SIG-M5 treated with dmso at 0.1 percent for 504 hours (cell line): ENCODE measurements at regions not wholly inside any gene's neighbourhood (a gene's known extent, or its start where the extent isn't known, plus 50 kb on each side); places are given as distances from the start of the nearest gene placed in this dataset.
"Not testable (repeated sequence)": the region's sequence is repeated elsewhere in the genome, so short reads cannot be mapped to it uniquely, and the experiment has no call there.

Source experiments
- DNase-seq: peaks from one replicate; lab custom pipeline; 2025; ENCODE audit not compliant: unreplicated experiment; lab: John Stamatoyannopoulos, UW

- DNase-seq, result no peak
These were observed 86.7 kb upstream of the EPHB3 start for GRCh38 chr3:184474897-184475296.

DNA sequence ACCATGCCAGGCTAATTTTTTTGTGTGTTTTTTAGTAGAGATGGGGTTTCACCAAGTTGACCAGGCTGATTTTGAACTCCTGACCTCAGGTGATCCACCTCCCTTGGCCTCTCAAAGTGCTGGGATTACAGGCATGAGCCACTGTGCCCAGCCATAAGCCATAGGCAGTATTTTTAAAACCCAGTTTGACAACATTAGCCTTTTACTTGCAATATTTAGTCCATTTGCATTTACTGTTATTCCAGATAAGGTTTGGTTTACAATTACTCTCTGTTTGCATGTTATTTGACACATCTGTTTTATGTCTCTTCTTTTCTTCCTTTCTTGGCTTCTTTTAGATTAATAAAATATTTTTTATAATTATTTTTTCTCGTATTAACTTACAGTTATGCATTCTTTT is 83.6 kb upstream of the EPHB3 start:
- no peak for DNase-seq

GRCh38 chr3:184479426-184480126 is 82.0 kb upstream of the EPHB3 start:
- DNase-seq, result no peak

GRCh38 chr3:184480831-184481230 is 80.8 kb upstream of the EPHB3 start:
- DNase-seq, result no peak

- DNase-seq, result no peak
These were observed 79.5 kb upstream of the EPHB3 start for GRCh38 chr3:184481984-184482671.

GRCh38 chr3:184485241-184485640 is 76.3 kb upstream of the EPHB3 start:
- no peak for DNase-seq

GRCh38 chr3:184485906-184486305 is 75.7 kb upstream of the EPHB3 start:
- no peak for DNase-seq

- DNase-seq, result no peak
These were observed 75.0 kb upstream of the EPHB3 start for GRCh38 chr3:184486614-184487013.

DNA sequence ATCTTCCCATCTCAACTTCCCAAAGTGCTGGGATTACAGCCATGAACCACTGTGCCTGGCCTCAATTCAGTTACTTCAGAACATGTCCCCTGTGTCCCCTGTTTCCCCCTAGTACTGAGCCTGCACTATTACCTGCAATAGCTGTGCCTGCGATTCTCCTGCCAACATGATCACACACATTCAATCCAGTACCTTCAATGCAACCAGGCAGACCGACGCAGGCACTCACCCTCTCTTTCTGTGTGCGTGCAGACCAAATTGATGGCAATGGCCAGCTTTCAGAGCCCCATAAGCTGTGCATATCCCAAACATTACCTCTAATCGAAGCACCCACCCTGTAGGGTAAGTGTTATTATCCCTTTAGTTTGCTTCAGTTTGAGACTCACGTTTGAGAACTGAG is 73.0 kb upstream of the EPHB3 start:
- DNase-seq, result no peak

- no peak for DNase-seq
These were observed 72.2 kb upstream of the EPHB3 start for GRCh38 chr3:184489268-184489841.

DNA sequence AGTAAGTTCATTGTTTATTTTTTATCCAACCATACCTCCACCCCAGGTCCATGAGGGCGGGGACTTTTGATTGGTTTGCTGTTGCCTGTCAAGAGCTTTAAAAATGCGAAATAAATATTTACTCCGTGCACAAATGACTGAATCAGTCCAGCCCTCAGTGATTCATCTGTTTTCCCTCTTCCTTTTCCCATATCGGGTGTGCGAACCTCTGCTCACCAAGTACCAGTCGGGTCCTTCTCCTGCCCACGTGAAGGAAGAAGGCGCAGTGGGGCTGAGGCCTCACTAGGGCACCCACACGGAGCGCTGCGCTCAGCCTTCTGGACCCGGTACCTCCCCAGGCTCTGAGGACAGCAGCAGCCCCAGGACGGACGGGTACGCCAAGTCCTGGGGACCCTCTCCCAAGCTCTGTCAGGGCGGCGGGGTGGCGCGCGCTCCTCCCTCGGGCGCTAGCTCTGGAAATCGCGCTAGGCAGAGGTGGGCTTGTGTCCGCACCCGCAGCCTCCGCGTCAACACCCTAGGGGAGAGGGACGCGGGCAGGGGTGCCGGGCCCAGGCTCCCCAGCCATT is 70.5 kb upstream of the EPHB3 start:
- DNase-seq, result peak; percentile 38

DNA sequence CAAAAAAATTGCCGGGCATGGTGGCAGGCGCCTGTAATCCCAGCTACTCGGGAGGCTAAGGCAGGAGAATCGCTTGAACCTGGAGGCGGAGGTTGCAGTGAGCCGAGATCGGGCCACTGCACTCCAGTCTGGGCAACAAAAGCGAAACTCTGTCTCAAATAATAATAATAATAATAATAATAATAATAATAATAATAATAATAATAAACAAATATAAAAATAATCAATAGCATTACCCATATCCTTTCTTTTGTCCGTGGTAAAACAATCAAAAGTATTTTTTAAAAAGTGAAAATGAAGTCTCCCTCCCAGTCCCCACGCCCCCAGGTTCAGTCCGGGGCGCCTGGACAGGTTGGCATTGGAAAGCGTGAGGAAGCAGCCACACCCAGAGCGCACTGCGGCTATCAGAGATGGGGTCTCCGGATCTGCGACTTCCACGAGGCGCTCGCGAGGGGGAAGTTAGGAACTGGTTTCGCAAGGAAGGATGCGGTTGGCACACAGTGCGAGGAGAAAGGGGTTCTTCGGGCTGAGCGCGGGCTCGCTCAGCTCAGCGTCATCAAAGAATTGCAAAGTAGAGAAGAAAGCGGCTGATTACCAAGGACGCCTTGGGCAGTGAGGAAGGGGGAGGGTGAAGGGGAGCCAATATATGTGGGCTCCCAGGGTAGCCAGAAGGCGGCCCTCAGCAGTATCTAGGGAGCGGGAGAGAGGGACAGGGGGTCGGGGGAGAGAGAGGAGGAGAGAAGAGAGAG is 69.5 kb upstream of the EPHB3 start:
- DNase-seq, result peak; percentile 83

DNA sequence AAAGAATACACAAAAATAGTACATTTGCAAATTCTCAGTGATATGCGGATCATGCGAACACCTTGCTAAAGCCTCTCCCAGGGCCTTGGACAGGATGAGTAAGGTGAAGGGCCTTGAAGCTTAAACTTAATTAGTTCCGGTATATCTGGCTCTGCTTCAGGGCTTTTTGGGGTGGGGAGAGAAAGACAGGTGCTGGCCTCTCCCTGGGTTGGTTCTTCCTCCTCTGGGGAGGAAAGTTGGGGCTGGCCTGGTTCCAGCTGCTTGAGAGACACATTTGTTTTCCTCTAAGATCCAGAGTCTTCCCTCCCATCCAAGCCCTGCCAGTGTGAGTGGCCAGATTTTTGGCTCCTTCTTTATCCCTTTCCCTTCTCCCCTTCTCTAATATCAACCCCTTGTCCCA is 64.7 kb upstream of the EPHB3 start:
- no peak for DNase-seq

GRCh38 chr3:184497804-184498203 is 63.8 kb upstream of the EPHB3 start:
- no peak for DNase-seq

- DNase-seq, result peak; percentile 49
These were observed 62.5 kb upstream of the EPHB3 start for GRCh38 chr3:184498986-184499606.

GRCh38 chr3:184500344-184500923 is 61.2 kb upstream of the EPHB3 start:
- DNase-seq, result no peak

DNA sequence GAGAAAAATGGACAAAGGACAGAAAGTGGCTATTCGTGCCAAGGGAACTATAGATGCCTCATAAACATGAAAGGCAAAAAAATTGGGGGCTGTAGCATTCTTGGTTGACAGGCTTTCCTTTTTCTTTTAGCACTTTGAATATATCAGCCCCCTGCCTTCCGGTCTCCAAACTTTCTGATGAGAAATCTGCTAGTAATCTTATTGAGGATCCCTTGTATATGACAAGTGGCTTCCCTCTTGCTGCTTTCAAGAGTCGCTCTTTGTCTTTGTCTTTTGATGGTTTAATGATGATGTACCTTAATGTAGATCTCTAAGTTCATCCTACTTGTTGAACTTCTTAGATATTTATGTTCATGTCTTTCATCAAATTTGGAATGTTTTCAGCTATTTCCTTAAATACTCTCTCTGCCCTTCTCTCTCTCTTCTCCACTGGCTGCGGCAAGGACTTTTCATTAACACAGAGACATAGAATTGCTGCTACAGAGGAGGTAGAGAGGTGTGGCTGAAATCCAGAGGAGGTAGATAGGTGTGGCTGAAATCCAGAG is 59.4 kb upstream of the EPHB3 start:
- no peak for DNase-seq

DNA sequence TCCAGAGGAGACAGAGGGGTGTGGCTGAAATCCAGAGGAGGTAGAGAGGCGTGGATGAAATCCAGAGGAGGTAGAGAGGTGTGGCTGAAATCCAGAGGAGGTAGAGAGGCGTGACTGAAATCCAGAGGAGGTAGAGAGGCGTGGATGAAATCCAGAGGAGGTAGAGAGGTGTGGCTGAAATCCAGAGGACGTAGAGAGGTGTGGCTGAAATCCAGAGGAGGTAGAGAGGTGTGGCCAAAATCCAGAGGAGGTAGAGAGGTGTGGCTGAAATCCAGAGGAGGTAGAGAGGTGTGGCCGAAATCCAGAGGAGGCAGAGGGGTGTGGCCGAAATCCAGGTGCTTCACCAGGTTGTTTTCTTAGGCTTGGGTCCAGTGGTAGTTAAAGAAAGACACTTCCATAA is 58.7 kb upstream of the EPHB3 start:
- DNase-seq, result not testable (repeated sequence)

GRCh38 chr3:184503647-184504046 is 57.9 kb upstream of the EPHB3 start:
- no peak for DNase-seq
